ENCODE measurements at regions not wholly inside any gene's neighbourhood (a gene's known extent, or its start where the extent isn't known, plus 50 kb on each side); places are given as distances from the start of the nearest gene placed in this dataset.

DNA sequence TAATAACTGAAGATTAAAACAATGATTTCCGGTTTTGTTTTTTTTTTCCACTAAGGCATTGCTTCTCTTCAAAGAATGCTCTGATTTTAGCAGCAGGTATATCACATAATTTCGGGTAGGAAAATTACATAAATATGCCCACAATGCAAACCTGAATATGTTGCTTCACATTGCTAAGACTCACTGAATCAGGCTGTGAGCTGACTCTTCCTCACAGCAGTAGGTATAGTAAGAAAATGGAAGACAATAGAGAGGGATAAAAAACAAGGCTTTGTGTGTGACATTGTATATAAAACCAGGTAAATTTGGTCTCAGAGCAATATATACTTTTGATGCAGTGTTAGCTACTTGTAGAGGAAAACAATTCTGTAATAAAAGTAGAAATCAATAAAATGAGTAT, 1355.0 kb downstream of the OLFM4 start:
- Histone ChIP-seq H3K79me2 (replicated peaks; ENCODE audit: insufficient read depth, low read length) (no peaks in the 10 kb centered on the region), H3K9me2 (ENCODE audit: insufficient read depth, low read length) (no peaks in the 10 kb centered on the region), H4K20me1 (ENCODE audit: insufficient read depth) (no peaks in the 10 kb centered on the region), H3K9me3 (ENCODE audit: low read length) (no peaks in the 10 kb centered on the region), H2AFZ (ENCODE audit: low read depth, low read length) (no peak overlapping the region), H3K27ac (ENCODE audit: low read length) (no peak overlapping the region), H3K4me2 (ENCODE audit: low read length) (no peak overlapping the region), H3F3A (ENCODE audit: insufficient read depth, low read length, poor library complexity, severe bottlenecking) (no peaks in the 10 kb centered on the region), H3K27me3 (ENCODE audit: insufficient read depth, low read depth, low read length) (no peaks in the 10 kb centered on the region), H3K36me3 (ENCODE audit: insufficient read depth, low read length) (no peaks in the 10 kb centered on the region), H3K9ac (ENCODE audit: low read length) (no peak overlapping the region), H3K4me3 (ENCODE audit: low read length) (no peak overlapping the region)
- TF ChIP-seq, protein P1, sequence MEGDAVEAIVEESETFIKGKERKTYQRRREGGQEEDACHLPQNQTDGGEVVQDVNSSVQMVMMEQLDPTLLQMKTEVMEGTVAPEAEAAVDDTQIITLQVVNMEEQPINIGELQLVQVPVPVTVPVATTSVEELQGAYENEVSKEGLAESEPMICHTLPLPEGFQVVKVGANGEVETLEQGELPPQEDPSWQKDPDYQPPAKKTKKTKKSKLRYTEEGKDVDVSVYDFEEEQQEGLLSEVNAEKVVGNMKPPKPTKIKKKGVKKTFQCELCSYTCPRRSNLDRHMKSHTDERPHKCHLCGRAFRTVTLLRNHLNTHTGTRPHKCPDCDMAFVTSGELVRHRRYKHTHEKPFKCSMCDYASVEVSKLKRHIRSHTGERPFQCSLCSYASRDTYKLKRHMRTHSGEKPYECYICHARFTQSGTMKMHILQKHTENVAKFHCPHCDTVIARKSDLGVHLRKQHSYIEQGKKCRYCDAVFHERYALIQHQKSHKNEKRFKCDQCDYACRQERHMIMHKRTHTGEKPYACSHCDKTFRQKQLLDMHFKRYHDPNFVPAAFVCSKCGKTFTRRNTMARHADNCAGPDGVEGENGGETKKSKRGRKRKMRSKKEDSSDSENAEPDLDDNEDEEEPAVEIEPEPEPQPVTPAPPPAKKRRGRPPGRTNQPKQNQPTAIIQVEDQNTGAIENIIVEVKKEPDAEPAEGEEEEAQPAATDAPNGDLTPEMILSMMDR (IDR thresholded peaks at IDR 0.05; ENCODE audit: poor library complexity, severe bottlenecking), result no peak
- TF ChIP-seq POLR2AphosphoS5 (IDR thresholded peaks at IDR 0.05), result no peak
- no peak for TF ChIP-seq MXI1 (conservative IDR thresholded peaks at IDR 0.05; ENCODE audit: poor library complexity, severe bottlenecking)
- no peak for TF ChIP-seq TAF1 (IDR thresholded peaks at IDR 0.05; ENCODE audit: low read depth)

DNA sequence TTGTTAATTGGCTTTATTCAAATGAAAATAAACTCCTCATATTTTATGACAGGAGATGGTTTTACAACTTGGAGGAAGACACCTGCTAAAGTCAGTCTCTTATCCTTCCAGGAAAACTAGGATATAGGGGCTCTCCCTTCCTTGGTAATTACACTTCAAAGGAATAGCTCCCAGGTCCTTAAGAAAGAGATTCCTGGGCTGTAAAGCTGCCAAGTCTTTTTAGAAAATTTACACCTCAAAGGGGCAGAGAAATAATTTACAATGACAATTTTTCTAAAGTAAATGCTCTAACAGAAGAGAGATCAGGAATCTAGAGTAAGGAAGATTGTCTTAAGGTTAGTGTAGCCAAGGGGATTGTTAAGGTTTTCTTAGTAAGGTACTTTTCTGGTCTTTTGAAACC, 1359.0 kb downstream of the OLFM4 start:
- no peak overlapping the region for H3K4me3 ChIP-seq (ENCODE audit: low read length)
- H3K9ac ChIP-seq (ENCODE audit: low read length), result no peak overlapping the region
- H3K36me3 ChIP-seq (ENCODE audit: insufficient read depth, low read length), result no peaks in the 10 kb centered on the region
- no peaks in the 10 kb centered on the region for H3K79me2 ChIP-seq (replicated peaks; ENCODE audit: insufficient read depth, low read length)
- no peak overlapping the region for H3K27ac ChIP-seq (ENCODE audit: low read length)
- no peaks in the 10 kb centered on the region for H4K20me1 ChIP-seq (ENCODE audit: insufficient read depth)
- no peaks in the 10 kb centered on the region for H3K9me2 ChIP-seq (ENCODE audit: insufficient read depth, low read length)
- no peaks in the 10 kb centered on the region for H3K27me3 ChIP-seq (ENCODE audit: insufficient read depth, low read depth, low read length)
- no peak for TF ChIP-seq MXI1 (conservative IDR thresholded peaks at IDR 0.05; ENCODE audit: poor library complexity, severe bottlenecking)
- TF ChIP-seq EZH2 (IDR thresholded peaks at IDR 0.05; ENCODE audit: borderline replicate concordance, insufficient read depth, low read length, poor library complexity, severe bottlenecking), result no peak
- no peak overlapping the region for H2AFZ ChIP-seq (ENCODE audit: low read depth, low read length)
- H3K9me3 ChIP-seq (ENCODE audit: low read length), result no peaks in the 10 kb centered on the region
- H3K4me2 ChIP-seq (ENCODE audit: low read length), result no peak overlapping the region
- H3F3A ChIP-seq (ENCODE audit: insufficient read depth, low read length, poor library complexity, severe bottlenecking), result no peaks in the 10 kb centered on the region

DNA sequence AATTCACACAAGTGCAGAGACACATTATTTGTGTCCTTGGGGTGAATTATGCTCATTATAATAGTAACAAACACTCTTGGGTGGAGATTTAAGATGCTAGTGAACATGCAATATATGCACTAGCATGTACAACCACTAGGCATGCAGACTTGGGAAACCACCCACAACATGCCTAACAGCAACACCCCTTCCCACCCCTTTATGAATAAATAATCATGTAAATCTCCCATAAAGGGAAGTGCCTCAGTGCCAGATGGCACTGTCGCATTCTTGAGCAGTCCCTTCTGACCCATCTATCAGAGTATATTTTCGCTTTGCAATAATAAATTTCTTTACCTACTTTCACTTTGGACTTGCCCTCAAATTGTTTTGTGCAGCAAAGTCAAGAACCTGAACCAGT, 1362.2 kb downstream of the OLFM4 start:
- Histone ChIP-seq H3K27me3 (ENCODE audit: insufficient read depth, low read depth, low read length) (no peaks in the 10 kb centered on the region), H4K20me1 (ENCODE audit: insufficient read depth) (no peaks in the 10 kb centered on the region), H3K4me3 (ENCODE audit: low read length) (no peak overlapping the region), H3K9me2 (ENCODE audit: insufficient read depth, low read length) (no peaks in the 10 kb centered on the region), H3F3A (ENCODE audit: insufficient read depth, low read length, poor library complexity, severe bottlenecking) (no peaks in the 10 kb centered on the region), H2AFZ (ENCODE audit: low read depth, low read length) (no peak overlapping the region), H3K9me3 (ENCODE audit: low read length) (no peaks in the 10 kb centered on the region), H3K9ac (ENCODE audit: low read length) (no peak overlapping the region), H3K79me2 (replicated peaks; ENCODE audit: insufficient read depth, low read length) (no peaks in the 10 kb centered on the region), H3K36me3 (ENCODE audit: insufficient read depth, low read length) (no peaks in the 10 kb centered on the region), H3K27ac (ENCODE audit: low read length) (no peak overlapping the region), H3K4me2 (ENCODE audit: low read length) (no peak overlapping the region)
- no peak for TF ChIP-seq POLR2AphosphoS5 (IDR thresholded peaks at IDR 0.05)

DNA sequence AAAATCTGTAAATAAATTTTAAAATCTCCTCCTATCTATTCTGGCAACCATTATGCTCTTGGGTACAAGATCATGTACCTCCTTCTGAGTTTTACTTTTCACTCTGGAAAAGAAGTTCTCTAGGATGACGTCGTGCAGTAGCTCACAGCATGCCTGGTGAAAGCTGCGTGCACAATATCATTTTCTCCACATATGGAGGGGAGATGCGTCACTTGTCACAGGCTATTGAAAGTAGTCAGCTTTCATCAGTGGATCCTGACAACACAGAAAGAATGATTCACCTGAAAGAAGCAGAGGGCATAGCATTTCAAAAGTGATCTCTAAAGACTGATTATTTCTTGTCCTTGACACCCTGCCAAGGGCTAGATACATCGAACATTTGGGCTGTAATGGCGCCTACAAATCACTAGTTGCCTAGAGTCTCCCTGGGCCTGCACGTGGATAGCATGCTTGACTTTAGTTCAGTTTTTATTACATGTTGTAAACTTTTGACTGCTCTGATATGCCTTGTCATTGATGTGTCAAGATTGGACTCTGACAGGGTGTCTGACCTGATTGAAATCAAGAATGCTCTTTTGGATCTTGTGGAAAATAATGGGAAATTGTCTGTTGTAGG, 1365.6 kb downstream of the OLFM4 start:
- Histone ChIP-seq H3K27ac (ENCODE audit: low read length) (no peak overlapping the region), H3F3A (ENCODE audit: insufficient read depth, low read length, poor library complexity, severe bottlenecking) (no peaks in the 10 kb centered on the region), H3K4me2 (ENCODE audit: low read length) (no peak overlapping the region), H3K36me3 (ENCODE audit: insufficient read depth, low read length) (no peaks in the 10 kb centered on the region), H3K4me3 (ENCODE audit: low read length) (no peak overlapping the region), H3K9me3 (ENCODE audit: low read length) (no peaks in the 10 kb centered on the region), H3K9me2 (ENCODE audit: insufficient read depth, low read length) (no peaks in the 10 kb centered on the region), H3K9ac (ENCODE audit: low read length) (no peak overlapping the region), H4K20me1 (ENCODE audit: insufficient read depth) (no peaks in the 10 kb centered on the region), H3K79me2 (replicated peaks; ENCODE audit: insufficient read depth, low read length) (no peaks in the 10 kb centered on the region), H2AFZ (ENCODE audit: low read depth, low read length) (no peak overlapping the region), H3K27me3 (ENCODE audit: insufficient read depth, low read depth, low read length) (no peaks in the 10 kb centered on the region)
- TF ChIP-seq RAD21 (conservative IDR thresholded peaks at IDR 0.05) (no peak), TAF1 (IDR thresholded peaks at IDR 0.05; ENCODE audit: low read depth) (no peak), SMC3 (conservative IDR thresholded peaks at IDR 0.05; ENCODE audit: poor library complexity) (no peak)
- TF ChIP-seq, protein P2, sequence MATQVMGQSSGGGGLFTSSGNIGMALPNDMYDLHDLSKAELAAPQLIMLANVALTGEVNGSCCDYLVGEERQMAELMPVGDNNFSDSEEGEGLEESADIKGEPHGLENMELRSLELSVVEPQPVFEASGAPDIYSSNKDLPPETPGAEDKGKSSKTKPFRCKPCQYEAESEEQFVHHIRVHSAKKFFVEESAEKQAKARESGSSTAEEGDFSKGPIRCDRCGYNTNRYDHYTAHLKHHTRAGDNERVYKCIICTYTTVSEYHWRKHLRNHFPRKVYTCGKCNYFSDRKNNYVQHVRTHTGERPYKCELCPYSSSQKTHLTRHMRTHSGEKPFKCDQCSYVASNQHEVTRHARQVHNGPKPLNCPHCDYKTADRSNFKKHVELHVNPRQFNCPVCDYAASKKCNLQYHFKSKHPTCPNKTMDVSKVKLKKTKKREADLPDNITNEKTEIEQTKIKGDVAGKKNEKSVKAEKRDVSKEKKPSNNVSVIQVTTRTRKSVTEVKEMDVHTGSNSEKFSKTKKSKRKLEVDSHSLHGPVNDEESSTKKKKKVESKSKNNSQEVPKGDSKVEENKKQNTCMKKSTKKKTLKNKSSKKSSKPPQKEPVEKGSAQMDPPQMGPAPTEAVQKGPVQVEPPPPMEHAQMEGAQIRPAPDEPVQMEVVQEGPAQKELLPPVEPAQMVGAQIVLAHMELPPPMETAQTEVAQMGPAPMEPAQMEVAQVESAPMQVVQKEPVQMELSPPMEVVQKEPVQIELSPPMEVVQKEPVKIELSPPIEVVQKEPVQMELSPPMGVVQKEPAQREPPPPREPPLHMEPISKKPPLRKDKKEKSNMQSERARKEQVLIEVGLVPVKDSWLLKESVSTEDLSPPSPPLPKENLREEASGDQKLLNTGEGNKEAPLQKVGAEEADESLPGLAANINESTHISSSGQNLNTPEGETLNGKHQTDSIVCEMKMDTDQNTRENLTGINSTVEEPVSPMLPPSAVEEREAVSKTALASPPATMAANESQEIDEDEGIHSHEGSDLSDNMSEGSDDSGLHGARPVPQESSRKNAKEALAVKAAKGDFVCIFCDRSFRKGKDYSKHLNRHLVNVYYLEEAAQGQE (IDR thresholded peaks at IDR 0.05; ENCODE audit: borderline replicate concordance), result no peak
